A673 (cell line): ENCODE measurements at regions not wholly inside any gene's neighbourhood (a gene's known extent, or its start where the extent isn't known, plus 50 kb on each side); places are given as distances from the start of the nearest gene placed in this dataset.

ENCODE experiments used
- BruUV-seq: library from RNA; stranded (reverse); fragments of 400-500 nt; replicated peaks from 2 replicates; lab custom pipeline; 2021; lab: Mats Ljungman, UMichigan
- CTCF ChIA-PET: fragments of 300-600 bp; sonication (Branson Sonifier 250); formaldehyde crosslinking; loops from one replicate; lab custom pipeline; 2022; ENCODE audit warnings: antibody characterized with exemption; lab: Charles Lee
- POLR2A ChIA-PET: fragments of 300-600 bp; sonication (Branson Sonifier 250); formaldehyde crosslinking; loops from one replicate; lab custom pipeline; 2022; ENCODE audit warnings: antibody characterized with exemption; ENCODE audit not compliant: low non-redundant PET; lab: Charles Lee
- DNase-seq: peaks from one replicate; pipeline ENCODE4 v3.0.0-alpha.2; 2015; ENCODE audit warnings: low spot score
- H3K27ac ChIP-seq: fragments of 200-600 bp; sonication (generic); 2 replicates; pipeline ENCODE4 v1.5.1; 2016; ENCODE audit warnings: mixed run types, low read depth, mild to moderate bottlenecking, mixed read lengths, antibody characterized with exemption, low read length; ENCODE audit not compliant: poor library complexity, severe bottlenecking
- H3K27me3 ChIP-seq: fragments of 200-600 bp; sonication (generic); replicated peaks from 2 replicates; pipeline ENCODE4 v1.6.1; 2017; ENCODE audit warnings: mixed run types, low read depth, mild to moderate bottlenecking, mixed read lengths, antibody characterized with exemption, low read length; ENCODE audit not compliant: insufficient read depth, poor library complexity
- H3K36me3 ChIP-seq: fragments of 200-600 bp; sonication (generic); 2 replicates; pipeline ENCODE4 v1.6.1; 2016; ENCODE audit warnings: mixed run types, mild to moderate bottlenecking, mixed read lengths, antibody characterized with exemption, low read length; ENCODE audit not compliant: insufficient read depth, poor library complexity, severe bottlenecking
- H3K4me1 ChIP-seq: fragments of 200-600 bp; sonication (generic); 2 replicates; pipeline ENCODE4 v1.6.1; 2017; ENCODE audit warnings: mixed run types, mild to moderate bottlenecking, mixed read lengths, antibody characterized with exemption, low read length; ENCODE audit not compliant: insufficient read depth, poor library complexity, severe bottlenecking
- H3K4me3 ChIP-seq: fragments of 200-600 bp; sonication (generic); 2 replicates; pipeline ENCODE4 v1.5.1; 2016; ENCODE audit warnings: low read depth, mixed run types, mild to moderate bottlenecking, mixed read lengths, low read length; ENCODE audit not compliant: poor library complexity, severe bottlenecking
- H3K9me3 ChIP-seq: fragments of 200-600 bp; sonication (generic); 2 replicates; pipeline ENCODE4 v1.6.1; 2016; ENCODE audit warnings: mixed run types, low read depth, mild to moderate bottlenecking, mixed read lengths, antibody characterized with exemption, low read length; ENCODE audit not compliant: poor library complexity, severe bottlenecking
- CTCF ChIP-seq: fragments of 300-800, 200-600 bp; sonication (generic); conservative IDR thresholded peaks from 2 replicates; pipeline ENCODE4 v1.5.1; 2017; ENCODE audit warnings: low read depth, mild to moderate bottlenecking, antibody characterized with exemption, low read length, moderate library complexity, mixed read lengths
- EZH2 ChIP-seq: fragments of 200-600 bp; sonication (generic); IDR thresholded peaks from 2 replicates; pipeline ENCODE4 v1.6.1; 2017; ENCODE audit warnings: borderline replicate concordance, low read depth, mild to moderate bottlenecking, mixed read lengths, antibody characterized with exemption, low read length; ENCODE audit not compliant: poor library complexity, severe bottlenecking
- intact Hi-C: fragments of 100-400 bp; cut with micrococcal nuclease; formaldehyde crosslinking; loops from one replicate; pipeline ENCODE4 v1.10.0; 2022; ENCODE audit not compliant: unreplicated experiment

- BruUV-seq = no TSS peak
- TF ChIP-seq EZH2 (no peak), CTCF (no peak)
- POLR2A ChIA-PET = no interaction called here
These were observed 1212.9 kb downstream of the BCL11B start for GRCh38 chr14:98059106-98059505.

GRCh38 chr14:98062083-98062482 lies 1209.9 kb downstream of the BCL11B start:
- ChIA-PET POLR2A (no interaction called here), CTCF (no interaction called here)
- no peaks in the 10 kb centered on the region for H3K27me3 ChIP-seq
- H3K9me3 ChIP-seq = no peaks in the 10 kb centered on the region
- no peaks in the 10 kb centered on the region for H3K36me3 ChIP-seq
- H3K4me3 ChIP-seq = no peak overlapping the region
- no peak for DNase-seq
- BruUV-seq = no TSS peak
- no peak overlapping the region for H3K27ac ChIP-seq
- no peaks in the 10 kb centered on the region for H3K4me1 ChIP-seq
- intact Hi-C loops = no loop called here
- no peak for TF ChIP-seq CTCF
- TF ChIP-seq EZH2 = no peak

More at GRCh38 chr14:98059106-98059505, 1212.9 kb downstream of the BCL11B start:
- DNase-seq = no peak
- Histone ChIP-seq H3K27ac (no peak overlapping the region), H3K4me1 (no peaks in the 10 kb centered on the region), H3K27me3 (no peaks in the 10 kb centered on the region), H3K36me3 (no peaks in the 10 kb centered on the region), H3K4me3 (no peak overlapping the region), H3K9me3 (no peaks in the 10 kb centered on the region)
- intact Hi-C loops = no loop called here
- CTCF ChIA-PET = no interaction called here

GRCh38 chr14:98069712-98070171 lies 1202.3 kb downstream of the BCL11B start:
- Histone ChIP-seq H3K27ac (no peak overlapping the region), H3K9me3 (no peaks in the 10 kb centered on the region), H3K4me3 (no peak overlapping the region), H3K36me3 (no peaks in the 10 kb centered on the region), H3K4me1 (peaks cover 3% of the 10 kb centered on the region), H3K27me3 (no peaks in the 10 kb centered on the region)
- TF ChIP-seq EZH2 (no peak), CTCF (no peak)
- no TSS peak for BruUV-seq
- CTCF ChIA-PET = no interaction called here
- intact Hi-C loops = no loop called here
- DNase-seq = peak; percentile 29
- POLR2A ChIA-PET = no interaction called here
